Large intestine (tissue), 3 donors: ENCODE measurements at regions not wholly inside any gene's neighbourhood (a gene's known extent, or its start where the extent isn't known, plus 50 kb on each side); places are given as distances from the start of the nearest gene placed in this dataset.
"Not testable (repeated sequence)": the region's sequence is repeated elsewhere in the genome, so short reads cannot be mapped to it uniquely, and the experiment has no call there.

Source experiments
- DNase-seq, 2 donors: peaks; one replicate each; pipeline versions ENCODE4 v3.0.0 to v3.0.0-alpha.2; 2013
- H3K27ac ChIP-seq: one replicate; pipeline ENCODE4 v1.5.1; 2013; ENCODE audit warnings: low read length
- H3K27me3 ChIP-seq: 2 replicates; pipeline ENCODE4 v1.6.1; 2013; ENCODE audit warnings: low read length; ENCODE audit not compliant: control insufficient read depth, insufficient read depth
- H3K36me3 ChIP-seq: 2 replicates; pipeline ENCODE4 v1.6.1; 2013; ENCODE audit warnings: low read length; ENCODE audit not compliant: control insufficient read depth, insufficient read depth
- H3K4me1 ChIP-seq: one replicate; pipeline ENCODE4 v1.6.1; 2013; ENCODE audit warnings: low read length; ENCODE audit not compliant: control insufficient read depth, insufficient read depth
- H3K4me3 ChIP-seq: one replicate; pipeline ENCODE4 v1.5.1; 2013; ENCODE audit warnings: low read length
- H3K9me3 ChIP-seq: one replicate; pipeline ENCODE4 v1.6.1; 2013; ENCODE audit warnings: mild to moderate bottlenecking, low read depth, low read length, moderate library complexity; ENCODE audit not compliant: control insufficient read depth
- WGBS: methylation state at CpG from one replicate; pipeline ENCODE4 v1.1.5; 2013; ENCODE audit warnings: low lambda C conversion rate; ENCODE audit not compliant: insufficient coverage; 5-methylcytosine and 5-hydroxymethylcytosine counted together

DNA sequence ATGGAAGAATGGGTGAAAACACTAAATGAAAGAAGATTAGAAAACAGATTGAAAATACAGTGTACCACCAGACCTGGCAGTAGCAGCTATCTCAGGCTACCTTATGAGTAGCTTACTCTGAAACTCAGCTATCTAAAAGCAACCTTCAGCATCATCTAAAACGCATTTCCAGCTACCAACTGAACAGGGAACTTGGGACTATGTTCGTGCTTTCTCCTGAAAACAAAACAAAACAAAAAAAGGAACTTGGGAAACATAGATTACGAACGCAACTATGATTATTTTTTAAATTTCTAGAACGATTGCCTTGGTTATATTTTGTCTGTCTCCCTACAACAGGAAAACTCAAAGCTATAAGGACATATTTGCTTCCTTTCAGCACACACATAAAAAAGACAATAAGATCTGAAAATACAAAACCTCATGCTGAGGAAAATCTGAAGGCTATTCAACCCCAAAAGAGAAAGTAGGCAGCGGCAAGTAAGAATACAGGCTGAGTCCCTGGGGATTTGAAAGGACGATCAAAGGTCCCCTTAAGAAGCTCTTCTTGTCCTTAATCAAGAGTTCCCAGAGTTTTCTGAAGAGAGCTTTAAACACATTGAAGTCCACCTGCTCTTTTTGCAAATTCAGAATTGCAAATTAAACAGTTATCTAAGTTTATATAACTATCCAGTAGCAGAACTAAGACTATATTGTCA is 53.4 kb downstream of the OR2K2 start:
- Histone ChIP-seq H3K36me3 (no peaks in the 10 kb centered on the region), H3K4me1 (no peaks in the 10 kb centered on the region), H3K27me3 (no peaks in the 10 kb centered on the region), H3K27ac (no peak overlapping the region), H3K4me3 (no peak overlapping the region), H3K9me3 (no peaks in the 10 kb centered on the region)
- DNase-seq, result no peak
- WGBS, result 91% methylated on average over 3 of the region's 7 CpGs

DNA sequence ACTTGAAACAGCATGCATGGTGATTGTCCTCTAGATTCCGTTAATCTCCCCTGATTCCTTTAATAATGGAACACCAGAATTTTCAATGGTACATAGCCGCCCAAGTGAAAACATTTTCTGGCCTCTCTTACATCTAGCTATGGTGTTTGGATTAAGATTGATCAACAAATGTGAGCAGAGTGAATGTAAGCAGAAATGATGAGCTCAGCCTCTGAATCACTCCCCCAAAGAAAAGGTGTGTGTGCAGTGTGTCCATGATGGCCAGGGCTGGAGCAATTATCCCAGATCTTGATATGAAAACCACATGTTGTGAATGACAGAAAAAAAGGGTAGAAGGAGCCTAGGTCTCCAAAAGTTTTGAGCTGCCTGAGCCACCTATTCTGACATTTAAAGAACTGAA is 55.3 kb downstream of the OR2K2 start:
- no CpG with 5 or more reads among the region's 2 CpGs for WGBS
- H3K27ac ChIP-seq, result no peak overlapping the region
- no peaks in the 10 kb centered on the region for H3K9me3 ChIP-seq
- H3K36me3 ChIP-seq, result no peaks in the 10 kb centered on the region
- H3K4me1 ChIP-seq, result no peaks in the 10 kb centered on the region
- no peak overlapping the region for H3K4me3 ChIP-seq
- no peak for DNase-seq
- H3K27me3 ChIP-seq, result no peaks in the 10 kb centered on the region

DNA sequence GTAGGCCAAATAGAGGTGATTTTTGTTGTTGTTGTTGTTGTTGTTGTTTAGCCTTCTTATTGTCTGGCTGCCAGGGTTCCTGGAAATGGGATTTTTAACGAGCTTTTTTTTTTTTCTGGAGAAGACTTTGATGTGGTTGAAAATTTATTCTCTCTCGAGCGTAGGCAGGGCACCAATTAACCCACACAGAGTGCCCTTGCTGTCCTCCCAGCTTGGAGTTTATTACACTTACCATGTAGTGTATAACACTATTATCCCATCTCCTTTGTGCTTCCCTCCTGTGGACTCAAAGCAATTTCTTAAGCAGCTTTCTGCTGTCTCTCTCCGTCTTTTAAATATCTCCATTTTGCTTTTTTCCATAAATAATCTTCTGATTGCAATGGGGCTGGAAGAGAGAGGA is 57.4 kb downstream of the OR2K2 start:
- no peak overlapping the region for H3K27ac ChIP-seq
- WGBS, result no CpG with 5 or more reads among the region's 4 CpGs
- DNase-seq, result no peak
- H3K4me3 ChIP-seq, result no peak overlapping the region
- H3K9me3 ChIP-seq, result no peaks in the 10 kb centered on the region
- no peaks in the 10 kb centered on the region for H3K27me3 ChIP-seq
- H3K4me1 ChIP-seq, result no peaks in the 10 kb centered on the region
- H3K36me3 ChIP-seq, result no peaks in the 10 kb centered on the region

DNA sequence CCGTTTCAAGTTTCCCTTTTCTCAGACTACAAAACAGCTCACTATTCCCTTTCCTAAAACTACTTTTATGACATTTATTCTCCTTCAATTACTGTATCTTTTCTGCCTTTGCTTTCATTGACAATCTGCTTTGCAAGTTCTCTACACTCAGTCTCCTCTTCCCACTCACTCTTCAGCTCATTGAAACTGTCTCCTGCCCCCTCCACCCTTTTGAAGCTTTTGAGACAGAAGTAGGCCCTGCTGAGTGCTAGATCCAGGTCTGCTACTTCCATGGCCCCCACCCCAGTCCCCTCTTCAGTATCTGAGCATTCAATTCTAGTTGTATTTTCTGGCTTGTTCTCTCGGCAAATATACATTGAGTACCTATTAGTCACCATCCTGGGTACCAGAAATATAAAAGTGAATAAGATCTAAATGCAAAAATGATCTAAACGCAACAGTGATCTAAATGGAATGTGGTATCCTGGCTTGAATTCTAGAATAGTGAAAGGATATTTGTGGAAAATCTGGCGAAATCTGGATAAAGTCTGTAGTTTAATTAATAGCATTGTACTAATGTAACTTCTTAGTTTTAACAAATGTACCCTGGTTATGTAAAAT is 58.4 kb downstream of the OR2K2 start:
- Histone ChIP-seq H3K27me3 (no peaks in the 10 kb centered on the region), H3K4me1 (no peaks in the 10 kb centered on the region), H3K4me3 (no peak overlapping the region), H3K36me3 (no peaks in the 10 kb centered on the region), H3K27ac (no peak overlapping the region), H3K9me3 (no peaks in the 10 kb centered on the region)
- 90% methylated on average over 3 of the region's 4 CpGs for WGBS
- DNase-seq, result no peak

DNA sequence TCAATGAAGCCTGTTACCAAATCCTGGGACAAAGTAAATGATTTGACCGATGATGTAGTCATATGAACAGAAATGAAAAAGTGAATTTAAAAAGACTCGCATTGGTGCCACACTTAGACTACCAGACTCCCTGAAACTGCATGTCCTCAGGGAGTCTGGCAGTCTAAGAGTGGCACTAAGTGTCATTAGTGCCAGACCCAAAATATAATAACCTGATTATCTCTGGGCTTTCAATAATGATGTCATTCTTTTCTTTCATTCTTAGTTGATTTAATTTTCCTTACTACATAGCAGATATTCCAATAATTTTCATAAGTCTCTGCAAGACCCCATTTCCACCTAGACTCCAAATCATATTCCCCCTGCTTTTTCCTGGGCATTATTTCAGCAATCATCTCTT is 59.0 kb downstream of the OR2K2 start:
- DNase-seq, result no peak
- Histone ChIP-seq H3K27me3 (no peaks in the 10 kb centered on the region), H3K36me3 (no peaks in the 10 kb centered on the region), H3K9me3 (no peaks in the 10 kb centered on the region), H3K4me1 (no peaks in the 10 kb centered on the region), H3K4me3 (no peak overlapping the region), H3K27ac (no peak overlapping the region)
- WGBS, result 100% methylated on average over 1 of the region's 2 CpGs

DNA sequence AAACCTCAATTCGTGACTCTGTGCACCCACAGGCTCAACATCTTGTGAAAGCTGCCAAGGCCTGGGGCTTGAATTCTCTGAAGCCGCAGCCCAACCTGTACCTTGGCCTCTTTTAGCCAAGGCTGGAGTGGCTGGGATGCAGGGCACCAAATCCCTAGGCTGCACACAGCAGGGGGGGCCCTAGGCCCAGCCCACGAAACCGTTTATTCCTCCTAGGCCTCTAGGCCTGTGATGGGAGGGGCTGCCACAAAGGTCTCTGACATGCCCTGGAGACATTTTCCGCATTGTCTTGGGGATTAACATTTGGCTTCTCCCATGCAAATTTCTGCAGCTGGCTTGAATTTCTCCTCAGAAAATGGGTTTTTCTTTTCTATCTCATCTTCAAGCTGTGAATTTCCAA is 64.0 kb downstream of the OR2K2 start:
- H3K4me3 ChIP-seq, H3K27me3 ChIP-seq, H3K36me3 ChIP-seq, H3K27ac ChIP-seq, H3K4me1 ChIP-seq, H3K9me3 ChIP-seq, DNase-seq: not testable (repeated sequence)
- no CpG with 5 or more reads among the region's 5 CpGs for WGBS

DNA sequence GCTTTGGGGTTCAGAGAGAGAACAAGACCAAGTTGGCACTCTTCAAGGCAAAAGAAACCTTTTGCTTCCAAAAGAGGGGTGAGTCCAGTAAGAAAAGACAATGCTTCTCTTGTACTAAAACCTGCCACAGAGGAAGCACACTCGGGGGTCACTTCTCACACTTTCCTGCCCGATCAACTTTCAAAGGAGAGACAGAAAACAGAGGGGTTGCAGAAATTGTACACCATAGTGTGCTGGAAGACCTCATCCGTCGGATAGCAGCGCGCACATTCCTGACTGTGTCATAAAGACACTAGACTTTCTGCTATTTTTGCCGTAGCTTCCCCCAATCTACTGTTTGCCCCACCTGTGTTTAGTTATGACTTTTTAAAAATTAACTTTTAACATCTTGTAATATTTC is 66.9 kb downstream of the OR2K2 start:
- no CpG with 5 or more reads among the region's 7 CpGs for WGBS
- H3K9me3 ChIP-seq, result no peaks in the 10 kb centered on the region
- no peak for DNase-seq
- no peaks in the 10 kb centered on the region for H3K36me3 ChIP-seq
- no peak overlapping the region for H3K27ac ChIP-seq
- H3K4me1 ChIP-seq, result no peaks in the 10 kb centered on the region
- H3K4me3 ChIP-seq, result no peak overlapping the region
- H3K27me3 ChIP-seq, result no peaks in the 10 kb centered on the region

DNA sequence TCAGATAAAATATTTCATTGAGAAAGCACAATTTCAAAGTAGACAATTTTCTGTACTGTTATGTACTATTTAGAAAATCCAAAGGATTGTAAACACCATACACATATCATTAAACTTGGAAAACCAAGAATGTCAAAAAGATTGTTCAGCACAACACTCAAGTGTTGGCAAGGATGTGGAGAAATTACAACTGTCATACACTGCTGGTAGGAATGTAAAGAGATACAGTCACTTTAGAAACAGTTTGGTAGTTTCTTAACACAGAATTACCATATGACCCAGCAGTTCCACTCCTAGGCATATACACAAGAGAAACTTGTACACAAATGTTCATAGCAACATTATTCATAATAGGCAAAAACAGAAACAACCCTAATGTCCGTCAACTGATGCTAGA is 71.2 kb downstream of the OR2K2 start:
- Histone ChIP-seq H3K27ac (no peak overlapping the region), H3K36me3 (no peaks in the 10 kb centered on the region), H3K9me3 (no peaks in the 10 kb centered on the region), H3K4me3 (no peak overlapping the region), H3K4me1 (no peaks in the 10 kb centered on the region), H3K27me3 (no peaks in the 10 kb centered on the region)
- DNase-seq, result no peak
- WGBS, result 100% methylated on average over 1 of the region's 1 CpG

DNA sequence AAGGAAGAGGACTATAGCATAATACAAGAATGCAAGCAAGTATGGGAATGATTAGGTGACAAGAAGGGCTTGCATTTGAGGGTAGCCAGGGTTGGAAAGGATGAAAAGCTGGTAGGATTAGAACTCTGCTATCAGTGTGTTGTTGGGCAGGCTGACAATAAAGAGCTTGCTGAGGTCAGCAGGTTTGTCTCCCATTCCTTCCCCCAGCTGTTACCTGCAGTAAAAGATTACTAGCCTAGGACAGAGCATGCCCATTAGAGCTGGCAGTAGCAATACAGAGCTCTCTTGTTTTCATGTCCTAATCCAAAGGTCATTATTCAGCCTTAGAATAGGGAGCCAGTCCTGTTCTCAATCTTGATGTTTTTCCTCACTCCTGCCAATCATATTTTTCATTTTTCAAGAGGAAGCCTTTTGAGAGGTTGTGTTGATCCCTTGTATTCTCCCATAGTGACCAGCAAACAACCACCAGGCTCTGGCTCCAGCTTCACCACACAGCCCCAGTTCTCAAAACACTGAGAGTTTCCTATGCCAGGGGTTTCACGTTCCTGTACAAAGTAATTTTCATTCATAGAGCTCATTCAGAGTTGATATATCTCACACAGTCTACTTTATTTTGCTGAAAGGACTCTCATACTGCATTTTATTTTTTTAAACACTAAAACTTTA is 71.7 kb downstream of the OR2K2 start:
- no peaks in the 10 kb centered on the region for H3K27me3 ChIP-seq
- no peaks in the 10 kb centered on the region for H3K9me3 ChIP-seq
- WGBS, result 86% methylated on average over 1 of the region's 1 CpG
- no peak overlapping the region for H3K27ac ChIP-seq
- no peak overlapping the region for H3K4me3 ChIP-seq
- peak; percentile 8 to 49 for DNase-seq
- no peaks in the 10 kb centered on the region for H3K36me3 ChIP-seq
- H3K4me1 ChIP-seq, result no peaks in the 10 kb centered on the region

DNA sequence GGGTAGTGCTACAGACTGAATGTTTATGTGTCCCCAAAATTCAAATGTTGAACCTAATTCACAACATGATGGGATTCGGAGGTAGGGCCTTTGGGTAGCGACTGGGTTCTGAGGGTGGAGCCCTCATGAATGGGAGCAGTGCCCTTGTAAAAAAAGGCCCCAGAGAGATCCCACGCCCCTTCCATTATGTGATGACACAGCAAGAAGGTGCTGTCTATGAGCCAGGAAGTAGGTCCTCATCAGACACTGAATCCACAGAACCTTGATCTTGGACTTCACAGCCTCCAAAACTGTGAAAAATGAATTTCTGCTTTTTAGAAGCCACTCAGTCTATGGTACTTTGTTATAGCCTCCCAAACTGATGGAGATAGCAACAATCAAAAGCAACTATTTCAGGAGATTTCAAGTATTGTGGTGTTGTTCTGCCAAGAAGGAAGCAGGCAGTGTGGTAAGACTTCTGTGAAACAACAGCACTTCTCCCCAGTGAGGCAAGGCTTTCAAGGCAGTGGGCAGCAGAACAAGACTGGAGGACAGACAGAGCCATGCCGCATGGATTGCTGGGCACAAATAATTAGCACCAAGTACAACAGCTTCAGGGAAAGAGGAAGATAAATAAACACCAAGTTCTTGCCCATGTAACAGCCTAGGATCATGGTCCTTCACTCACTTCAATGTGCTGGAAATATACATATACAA is 76.1 kb downstream of the OR2K2 start:
- DNase-seq, result no peak
- Histone ChIP-seq H3K27me3 (no peaks in the 10 kb centered on the region), H3K4me1 (no peaks in the 10 kb centered on the region), H3K36me3 (no peaks in the 10 kb centered on the region), H3K4me3 (no peak overlapping the region), H3K27ac (no peak overlapping the region), H3K9me3 (no peaks in the 10 kb centered on the region)
- WGBS, result no CpG with 5 or more reads among the region's 4 CpGs
